ENCODE measurements at regions not wholly inside any gene's neighbourhood (a gene's known extent, or its start where the extent isn't known, plus 50 kb on each side); places are given as distances from the start of the nearest gene placed in this dataset.

GRCh38 chr6:48233063-48233462, 122.1 kb upstream of the PTCHD4 start:
- no peak for TF ChIP-seq CTCF (IDR thresholded peaks at IDR 0.05; ENCODE audit: low read length, missing control alignments)
- no peak for DNase-seq (ENCODE audit: low read depth)

GRCh38 chr6:48229841-48230240, 118.8 kb upstream of the PTCHD4 start:
- DNase-seq (ENCODE audit: low read depth) = no peak
- H3K4me3 ChIP-seq (replicated peaks; ENCODE audit: low read depth, low read length) = no peak overlapping the region
- TF ChIP-seq CTCF (IDR thresholded peaks at IDR 0.05; ENCODE audit: low read length, missing control alignments) = no peak

More at GRCh38 chr6:48233063-48233462, 122.1 kb upstream of the PTCHD4 start:
- H3K4me3 ChIP-seq (replicated peaks; ENCODE audit: low read depth, low read length) = no peak overlapping the region

GRCh38 chr6:48222241-48222640, 111.2 kb upstream of the PTCHD4 start:
- no peak for DNase-seq (ENCODE audit: low read depth)
- TF ChIP-seq CTCF (IDR thresholded peaks at IDR 0.05; ENCODE audit: low read length, missing control alignments) = no peak
- H3K4me3 ChIP-seq (replicated peaks; ENCODE audit: low read depth, low read length) = no peak overlapping the region

- no peak for DNase-seq (ENCODE audit: low read depth)
- TF ChIP-seq CTCF (IDR thresholded peaks at IDR 0.05; ENCODE audit: low read length, missing control alignments) = no peak
- no peak overlapping the region for H3K4me3 ChIP-seq (replicated peaks; ENCODE audit: low read depth, low read length)
These were observed 102.2 kb upstream of the PTCHD4 start for GRCh38 chr6:48213076-48213788.

- no peak for TF ChIP-seq CTCF (IDR thresholded peaks at IDR 0.05; ENCODE audit: low read length, missing control alignments)
- no peak overlapping the region for H3K4me3 ChIP-seq (replicated peaks; ENCODE audit: low read depth, low read length)
- DNase-seq (ENCODE audit: low read depth) = no peak
These were observed 101.5 kb upstream of the PTCHD4 start for GRCh38 chr6:48212501-48212900.

GRCh38 chr6:48206091-48206490, 95.1 kb upstream of the PTCHD4 start:
- no peak overlapping the region for H3K4me3 ChIP-seq (replicated peaks; ENCODE audit: low read depth, low read length)
- TF ChIP-seq CTCF (IDR thresholded peaks at IDR 0.05; ENCODE audit: low read length, missing control alignments) = no peak
- no peak for DNase-seq (ENCODE audit: low read depth)

GRCh38 chr6:48200869-48201390, 89.9 kb upstream of the PTCHD4 start:
- TF ChIP-seq CTCF (IDR thresholded peaks at IDR 0.05; ENCODE audit: low read length, missing control alignments) = no peak
- no peak overlapping the region for H3K4me3 ChIP-seq (replicated peaks; ENCODE audit: low read depth, low read length)
- DNase-seq (ENCODE audit: low read depth) = no peak
